PFSK-1 (cell line): ENCODE measurements at regions not wholly inside any gene's neighbourhood (a gene's known extent, or its start where the extent isn't known, plus 50 kb on each side); places are given as distances from the start of the nearest gene placed in this dataset.

Experiments
- FOXP2 ChIP-seq: optimal IDR thresholded peaks from 2 replicates; pipeline ENCODE3; 2011; ENCODE audit warnings: borderline replicate concordance, control low read depth, inconsistent platforms; ENCODE audit not compliant: insufficient read depth; ENCODE audit errors: extremely low read length, extremely low read depth
- POLR2AphosphoS5 ChIP-seq: IDR thresholded peaks from 2 replicates; pipeline ENCODE4 v1.6.1; 2012; ENCODE audit warnings: low read depth, mild to moderate bottlenecking, control low read depth, low read length, moderate library complexity
- SIN3A ChIP-seq: IDR thresholded peaks from 2 replicates; pipeline ENCODE4 v1.6.1; 2012; ENCODE audit warnings: mild to moderate bottlenecking, low read length, moderate library complexity, borderline replicate concordance; ENCODE audit not compliant: insufficient read depth
- TF ChIP-seq, protein P1 (sequence below), 2 experiments: IDR thresholded peaks; 2 replicates each; pipeline versions ENCODE4 v1.6.1 to v1.8.0; 2011 to 2012; ENCODE audit warnings: low read depth in 2 of 2, low read length in 2 of 2, control low read depth in 1 of 2, inconsistent platforms in 1 of 2, mild to moderate bottlenecking in 1 of 2, moderate library complexity in 1 of 2; ENCODE audit not compliant: insufficient read depth in 1 of 2

DNA sequence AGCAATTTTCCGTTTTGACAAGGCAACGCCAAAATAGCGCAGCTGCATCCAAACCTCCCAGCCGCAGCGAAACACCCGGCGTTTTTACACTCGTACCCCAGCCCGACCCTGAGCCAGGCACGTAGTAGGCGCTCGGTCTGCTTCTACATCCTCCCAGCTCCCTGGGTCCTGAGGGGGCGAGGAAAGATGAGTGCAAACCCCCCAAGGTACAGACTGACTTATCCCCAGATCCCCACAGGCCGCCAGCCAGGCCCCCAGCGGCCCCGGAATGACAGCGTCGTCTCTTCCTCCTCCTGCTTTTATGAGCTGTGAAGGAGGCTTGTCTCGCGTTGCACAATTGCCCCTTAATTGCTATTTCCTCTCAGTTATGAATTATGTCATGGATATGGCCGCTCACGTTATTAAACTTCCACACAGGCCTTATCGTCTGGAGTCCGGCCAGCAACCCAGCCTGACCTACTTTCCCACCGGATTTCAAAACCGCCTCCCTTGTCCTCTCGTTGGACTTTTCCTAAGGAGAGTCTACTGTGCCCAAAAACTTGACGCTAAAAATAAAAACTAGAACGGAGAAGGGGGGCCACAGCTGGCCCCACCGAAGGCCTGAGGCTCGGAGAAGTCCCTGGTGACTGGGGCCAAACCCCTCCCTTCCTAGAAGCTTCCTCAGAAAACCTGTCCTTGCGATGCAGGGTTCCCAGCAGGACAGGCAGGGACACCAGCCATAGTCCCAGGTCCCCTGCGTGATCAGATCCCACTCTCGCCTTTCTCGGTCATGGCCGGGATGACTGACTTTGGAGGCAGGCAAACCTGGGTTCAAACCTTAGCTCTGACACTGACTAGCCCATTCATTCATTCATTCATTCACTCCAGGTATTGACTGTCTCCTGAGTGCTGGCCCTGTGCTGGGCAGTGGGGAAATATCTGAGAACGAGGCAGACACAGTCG, 130.9 kb upstream of the PTPN1 start:
- TF ChIP-seq FOXP2 (no peak), POLR2AphosphoS5 (no peak), SIN3A (peak; percentile 80; the same call in 1 of the 2 replicates)
- TF ChIP-seq, protein P1, sequence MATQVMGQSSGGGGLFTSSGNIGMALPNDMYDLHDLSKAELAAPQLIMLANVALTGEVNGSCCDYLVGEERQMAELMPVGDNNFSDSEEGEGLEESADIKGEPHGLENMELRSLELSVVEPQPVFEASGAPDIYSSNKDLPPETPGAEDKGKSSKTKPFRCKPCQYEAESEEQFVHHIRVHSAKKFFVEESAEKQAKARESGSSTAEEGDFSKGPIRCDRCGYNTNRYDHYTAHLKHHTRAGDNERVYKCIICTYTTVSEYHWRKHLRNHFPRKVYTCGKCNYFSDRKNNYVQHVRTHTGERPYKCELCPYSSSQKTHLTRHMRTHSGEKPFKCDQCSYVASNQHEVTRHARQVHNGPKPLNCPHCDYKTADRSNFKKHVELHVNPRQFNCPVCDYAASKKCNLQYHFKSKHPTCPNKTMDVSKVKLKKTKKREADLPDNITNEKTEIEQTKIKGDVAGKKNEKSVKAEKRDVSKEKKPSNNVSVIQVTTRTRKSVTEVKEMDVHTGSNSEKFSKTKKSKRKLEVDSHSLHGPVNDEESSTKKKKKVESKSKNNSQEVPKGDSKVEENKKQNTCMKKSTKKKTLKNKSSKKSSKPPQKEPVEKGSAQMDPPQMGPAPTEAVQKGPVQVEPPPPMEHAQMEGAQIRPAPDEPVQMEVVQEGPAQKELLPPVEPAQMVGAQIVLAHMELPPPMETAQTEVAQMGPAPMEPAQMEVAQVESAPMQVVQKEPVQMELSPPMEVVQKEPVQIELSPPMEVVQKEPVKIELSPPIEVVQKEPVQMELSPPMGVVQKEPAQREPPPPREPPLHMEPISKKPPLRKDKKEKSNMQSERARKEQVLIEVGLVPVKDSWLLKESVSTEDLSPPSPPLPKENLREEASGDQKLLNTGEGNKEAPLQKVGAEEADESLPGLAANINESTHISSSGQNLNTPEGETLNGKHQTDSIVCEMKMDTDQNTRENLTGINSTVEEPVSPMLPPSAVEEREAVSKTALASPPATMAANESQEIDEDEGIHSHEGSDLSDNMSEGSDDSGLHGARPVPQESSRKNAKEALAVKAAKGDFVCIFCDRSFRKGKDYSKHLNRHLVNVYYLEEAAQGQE (IDR thresholded peaks at IDR 0.05; ENCODE audit: insufficient read depth in 1 of 2, low read depth in 2 of 2, low read length in 2 of 2), result peak in 1 of 2 experiments; percentile 77; a peak in 1 of 4 replicates
